ENCODE measurements at regions not wholly inside any gene's neighbourhood (a gene's known extent, or its start where the extent isn't known, plus 50 kb on each side); places are given as distances from the start of the nearest gene placed in this dataset.

GRCh38 chr6:168870982-168871381, 382.7 kb downstream of the THBS2 start (continued):
- TF ChIP-seq GABPA (IDR thresholded peaks at IDR 0.05 in 1 of 2, conservative IDR thresholded peaks at IDR 0.05 in 1 of 2) (no peak), HNF4G (IDR thresholded peaks at IDR 0.05) (no peak), EGR1 (IDR thresholded peaks at IDR 0.05; ENCODE audit: low read depth in 2 of 2) (no peak), SP1 (IDR thresholded peaks at IDR 0.05) (no peak), NR2F2 (IDR thresholded peaks at IDR 0.05) (no peak), JUND (IDR thresholded peaks at IDR 0.05) (no peak)

DNA sequence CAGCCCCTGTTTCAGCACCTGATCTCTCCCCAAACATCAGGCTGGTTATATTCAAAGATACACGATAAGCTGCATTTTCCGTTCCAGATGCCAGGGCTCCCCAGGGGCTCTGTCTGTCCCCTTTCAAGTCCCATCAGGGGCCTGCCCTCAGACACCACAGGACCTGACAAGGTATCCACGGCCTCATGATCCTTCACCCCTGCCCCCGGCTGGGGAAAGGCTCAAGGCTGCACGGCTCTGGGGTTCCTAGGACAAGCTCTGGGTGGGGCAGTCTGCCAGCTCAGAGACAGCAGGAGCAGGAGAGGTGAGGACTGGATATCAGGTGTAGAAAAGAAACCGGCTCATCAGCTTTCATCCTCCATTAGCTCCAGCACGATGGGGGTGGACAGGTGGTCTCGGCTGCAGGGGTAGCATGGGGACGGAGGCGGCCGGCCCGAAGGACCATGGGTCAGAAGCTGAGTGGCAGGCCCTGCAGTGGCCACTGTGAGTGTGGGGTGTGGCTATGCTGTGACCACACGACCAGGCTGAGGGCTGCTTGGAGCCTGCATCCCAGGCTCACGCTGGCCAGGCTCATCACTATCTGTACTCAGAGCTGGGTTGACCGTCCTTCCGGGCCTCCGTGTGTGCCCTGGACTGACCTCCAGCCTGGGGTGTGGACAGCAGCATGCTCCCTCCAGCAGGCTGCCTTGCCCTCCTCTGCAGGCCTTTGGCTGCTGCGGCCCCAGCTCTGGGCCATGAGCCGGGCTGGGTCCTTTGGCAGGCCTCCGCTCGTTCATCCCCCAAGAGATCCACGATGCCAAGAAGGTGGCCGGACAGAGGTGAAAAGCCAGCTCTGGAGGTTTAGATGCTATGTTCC, 386.2 kb downstream of the THBS2 start:
- Histone ChIP-seq H3K9me3 (ENCODE audit: control insufficient read depth in 4 of 4, low read length in 3 of 4) (no peaks in the 10 kb centered on the region), H3K4me1 (ENCODE audit: control insufficient read depth in 4 of 4, insufficient read depth in 4 of 4, low read length in 3 of 4) (no peaks in the 10 kb centered on the region), H3K36me3 (ENCODE audit: control insufficient read depth in 4 of 4, insufficient read depth in 3 of 4, low read depth in 1 of 4, low read length in 3 of 4) (no peaks in the 10 kb centered on the region), H3K27ac (ENCODE audit: low read depth in 1 of 2, low read length in 2 of 2) (no peak overlapping the region), H3K4me3 (ENCODE audit: low read depth in 1 of 3, low read length in 3 of 3) (no peak overlapping the region), H3K9ac (ENCODE audit: low read depth in 1 of 2, low read length in 2 of 2) (no peak overlapping the region), H3K27me3 (ENCODE audit: control insufficient read depth in 4 of 4, insufficient read depth in 4 of 4, low read length in 3 of 4) (no peaks in the 10 kb centered on the region)
- no peak for DNase-seq (ENCODE audit: low spot score)
- WGBS, result 86% methylated on average over 23 of the region's 23 CpGs
- TF ChIP-seq HNF4A (conservative IDR thresholded peaks at IDR 0.05) (no peak), JUND (IDR thresholded peaks at IDR 0.05) (no peak), NR2F2 (IDR thresholded peaks at IDR 0.05) (no peak)

GRCh38 chr6:168866534-168866933, 387.1 kb downstream of the THBS2 start:
- no peaks in the 10 kb centered on the region for H3K9me3 ChIP-seq (ENCODE audit: control insufficient read depth in 4 of 4, low read length in 3 of 4)
- no peak overlapping the region for H3K9ac ChIP-seq (ENCODE audit: low read depth in 1 of 2, low read length in 2 of 2)
- 91% methylated on average over 5 of the region's 5 CpGs for WGBS
- no peak for DNase-seq (ENCODE audit: low spot score)
- no peak for TF ChIP-seq HNF4A (conservative IDR thresholded peaks at IDR 0.05)
- TF ChIP-seq RXRA (IDR thresholded peaks at IDR 0.05), result no peak
- no peak for TF ChIP-seq NR2F2 (IDR thresholded peaks at IDR 0.05)
- no peak for TF ChIP-seq ATF3 (IDR thresholded peaks at IDR 0.05)
- TF ChIP-seq ZBTB33 (IDR thresholded peaks at IDR 0.05), result no peak
- no peak for TF ChIP-seq YY1 (IDR thresholded peaks at IDR 0.05)
- TF ChIP-seq REST (IDR thresholded peaks at IDR 0.05), result no peak
- TF ChIP-seq HNF4G (IDR thresholded peaks at IDR 0.05), result no peak
- TF ChIP-seq EGR1 (IDR thresholded peaks at IDR 0.05; ENCODE audit: low read depth in 2 of 2), result no peak
- TF ChIP-seq TAF1 (conservative IDR thresholded peaks at IDR 0.05), result no peak
- TF ChIP-seq CTCF (IDR thresholded peaks at IDR 0.05; ENCODE audit: low read depth, low read length, missing input control), result no peak
- TF ChIP-seq RAD21 (IDR thresholded peaks at IDR 0.05), result no peak
- no peak for TF ChIP-seq GABPA (IDR thresholded peaks at IDR 0.05 in 1 of 2, conservative IDR thresholded peaks at IDR 0.05 in 1 of 2)
- no peak for TF ChIP-seq FOXA1 (IDR thresholded peaks at IDR 0.05)
- no peak for TF ChIP-seq FOXA2 (IDR thresholded peaks at IDR 0.05)
- no peak for TF ChIP-seq MAX (IDR thresholded peaks at IDR 0.05)
- no peak for TF ChIP-seq SP1 (IDR thresholded peaks at IDR 0.05)
- TF ChIP-seq JUND (IDR thresholded peaks at IDR 0.05), result no peak
- H3K36me3 ChIP-seq (ENCODE audit: control insufficient read depth in 4 of 4, insufficient read depth in 3 of 4, low read depth in 1 of 4, low read length in 3 of 4), result no peaks in the 10 kb centered on the region
- no peaks in the 10 kb centered on the region for H3K27me3 ChIP-seq (ENCODE audit: control insufficient read depth in 4 of 4, insufficient read depth in 4 of 4, low read length in 3 of 4)
- H3K4me3 ChIP-seq (ENCODE audit: low read depth in 1 of 3, low read length in 3 of 3), result no peak overlapping the region
- no peak overlapping the region for H3K27ac ChIP-seq (ENCODE audit: low read depth in 1 of 2, low read length in 2 of 2)
- H3K4me1 ChIP-seq (ENCODE audit: control insufficient read depth in 4 of 4, insufficient read depth in 4 of 4, low read length in 3 of 4), result no peaks in the 10 kb centered on the region

Data from liver (tissue), 8 donors.